ENCODE measurements at regions not wholly inside any gene's neighbourhood (a gene's known extent, or its start where the extent isn't known, plus 50 kb on each side); places are given as distances from the start of the nearest gene placed in this dataset.

DNA sequence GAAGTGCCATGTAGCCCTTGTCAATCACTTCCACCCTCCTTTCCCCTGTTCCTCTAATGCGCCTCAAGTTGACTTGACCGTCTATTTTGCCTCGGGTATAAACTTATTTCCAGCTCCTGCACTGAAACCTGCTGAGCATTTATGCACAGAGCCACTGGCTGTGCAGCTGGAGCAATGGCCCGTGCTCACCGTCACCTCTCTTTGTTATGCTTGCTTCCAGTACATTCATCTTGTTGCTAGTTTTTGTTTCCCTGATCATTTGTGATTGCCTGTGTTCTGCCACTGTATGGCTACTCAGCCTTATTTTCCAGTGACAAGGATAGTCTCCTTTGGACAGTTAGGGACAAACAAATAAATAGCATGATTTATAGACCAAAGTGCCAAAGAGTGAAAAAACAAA is 183.1 kb upstream of the C9orf72 start:
- DNase-seq, result no peak

DNA sequence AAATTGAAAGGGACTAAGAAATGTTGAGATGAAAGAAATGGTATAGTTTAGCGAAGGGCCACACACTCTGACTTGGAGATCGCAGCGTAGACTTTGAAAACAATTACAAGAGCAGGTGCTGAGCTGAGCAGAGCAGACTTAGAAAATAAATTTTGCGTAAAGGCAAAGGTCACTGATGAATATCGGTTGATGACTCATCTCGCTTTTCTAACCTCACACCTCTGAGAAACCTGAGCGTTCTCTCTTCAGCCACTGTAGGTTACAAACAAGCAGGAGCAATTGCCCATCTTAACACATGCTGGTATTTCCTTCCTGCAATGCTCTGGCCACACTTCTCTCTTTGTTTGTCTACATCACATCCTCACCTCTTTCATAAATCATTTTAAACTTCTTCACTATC is 190.6 kb upstream of the C9orf72 start:
- no peak for DNase-seq

DNA sequence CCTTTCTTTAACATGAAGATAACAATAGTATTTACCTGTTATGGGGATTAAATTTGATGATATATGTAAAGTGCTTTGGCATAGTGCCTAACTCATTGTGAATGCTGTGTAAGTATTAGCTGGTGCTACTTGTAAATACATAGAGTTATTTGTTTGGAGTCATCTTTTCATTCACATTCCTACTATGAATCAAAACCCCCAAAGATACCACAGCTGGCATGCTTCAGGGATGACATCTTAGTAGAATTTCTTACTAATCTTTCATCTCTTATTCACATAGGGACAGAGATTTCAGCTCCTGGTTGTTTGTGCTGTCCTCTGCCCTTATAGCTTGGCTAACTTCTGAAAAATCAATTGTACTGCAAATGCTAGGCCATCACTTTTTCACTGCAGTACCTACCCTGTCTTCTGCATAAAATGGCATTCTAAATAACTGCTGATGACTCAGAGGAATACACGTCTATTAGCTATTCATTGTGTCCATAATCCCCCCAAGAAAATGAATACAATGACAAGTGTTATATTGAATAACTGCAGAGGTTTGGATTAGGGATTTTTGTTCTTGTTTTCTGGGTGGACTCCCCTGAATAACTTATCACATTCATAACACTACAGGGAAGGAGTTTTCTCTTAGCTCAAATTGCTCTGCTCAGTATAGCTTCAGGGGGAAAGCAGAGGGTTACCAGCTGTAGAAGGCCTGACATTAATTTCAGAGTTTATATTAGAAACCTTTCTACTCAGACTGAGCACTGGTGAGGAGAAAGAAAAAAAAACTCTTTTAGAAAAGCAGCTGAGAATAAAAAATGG is 192.2 kb upstream of the C9orf72 start:
- DNase-seq, result no peak

DNA sequence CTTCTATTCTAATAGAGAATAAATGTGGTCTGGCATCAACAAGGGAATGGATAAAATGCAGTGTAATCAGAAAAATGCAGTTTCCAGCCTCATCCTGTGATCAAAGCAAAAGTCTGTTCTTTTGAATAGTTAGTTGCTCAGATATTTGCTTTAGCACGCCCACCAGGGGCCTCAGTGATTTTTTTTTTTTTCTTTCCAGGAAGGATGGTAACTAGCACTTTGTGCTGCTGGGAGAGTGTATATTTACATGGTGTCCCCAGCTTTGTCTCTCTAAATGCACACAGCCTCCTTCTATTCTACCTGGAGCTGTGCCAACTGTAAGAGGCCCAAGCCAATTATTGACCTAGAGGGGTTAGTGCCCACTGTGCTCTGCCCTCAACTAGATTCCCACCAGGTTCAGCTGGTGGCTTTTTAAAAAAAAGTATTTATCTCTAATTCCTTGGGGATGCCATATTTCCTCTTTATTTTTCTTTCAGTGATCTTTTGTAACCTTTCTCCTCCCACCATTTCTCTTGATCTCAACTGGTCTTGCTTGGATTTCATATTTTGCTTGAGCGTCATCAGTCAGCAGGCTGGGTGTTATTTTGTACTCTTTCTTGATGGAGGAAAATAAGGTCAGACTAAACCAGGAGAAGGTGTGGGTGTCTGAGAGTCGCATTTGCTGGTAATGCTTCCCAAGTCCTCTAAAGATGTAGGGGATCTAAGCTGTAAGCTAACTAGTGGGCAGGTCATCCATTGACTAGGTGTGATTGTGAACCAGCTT is 193.0 kb upstream of the C9orf72 start:
- DNase-seq, result no peak

DNA sequence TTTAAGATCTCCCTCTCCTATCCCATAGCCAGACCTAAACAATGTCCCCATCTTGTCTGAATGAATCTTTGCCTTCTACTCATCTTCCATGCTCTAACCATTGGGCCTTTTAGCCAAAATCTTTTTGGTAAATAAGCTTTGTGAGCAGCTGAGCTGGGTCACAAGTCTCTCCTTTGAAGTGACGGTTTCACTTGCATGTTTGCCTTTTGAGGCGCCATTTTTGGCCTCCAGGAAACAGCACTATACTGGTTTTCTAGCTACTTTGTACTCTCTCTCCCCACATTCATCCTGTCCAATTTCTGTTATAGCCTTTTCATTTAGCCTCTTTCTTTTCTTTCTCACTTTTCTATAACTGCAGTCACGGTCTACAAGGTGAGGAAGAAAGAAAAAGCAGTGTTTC is 195.5 kb upstream of the C9orf72 start:
- no peak for DNase-seq

DNA sequence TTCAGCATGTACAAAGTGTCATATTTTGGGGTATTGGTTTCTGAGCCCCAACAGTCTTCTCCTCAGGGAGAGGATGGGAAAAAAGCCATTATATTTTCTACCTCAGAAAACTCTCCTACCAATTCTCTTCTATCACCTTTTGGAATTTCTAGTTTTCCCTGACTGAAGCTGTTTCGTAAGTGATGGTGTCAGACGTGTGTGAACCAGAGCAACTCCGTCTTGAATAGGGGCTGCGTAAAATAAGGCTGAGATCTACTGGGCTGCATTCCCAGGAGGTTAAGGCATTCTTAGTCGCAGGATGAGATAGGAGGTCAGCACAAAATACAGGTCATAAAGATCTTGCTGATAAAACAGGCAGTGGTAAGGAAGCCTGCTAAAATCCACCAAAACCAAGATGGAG is 197.3 kb upstream of the C9orf72 start:
- DNase-seq, result no peak

DNA sequence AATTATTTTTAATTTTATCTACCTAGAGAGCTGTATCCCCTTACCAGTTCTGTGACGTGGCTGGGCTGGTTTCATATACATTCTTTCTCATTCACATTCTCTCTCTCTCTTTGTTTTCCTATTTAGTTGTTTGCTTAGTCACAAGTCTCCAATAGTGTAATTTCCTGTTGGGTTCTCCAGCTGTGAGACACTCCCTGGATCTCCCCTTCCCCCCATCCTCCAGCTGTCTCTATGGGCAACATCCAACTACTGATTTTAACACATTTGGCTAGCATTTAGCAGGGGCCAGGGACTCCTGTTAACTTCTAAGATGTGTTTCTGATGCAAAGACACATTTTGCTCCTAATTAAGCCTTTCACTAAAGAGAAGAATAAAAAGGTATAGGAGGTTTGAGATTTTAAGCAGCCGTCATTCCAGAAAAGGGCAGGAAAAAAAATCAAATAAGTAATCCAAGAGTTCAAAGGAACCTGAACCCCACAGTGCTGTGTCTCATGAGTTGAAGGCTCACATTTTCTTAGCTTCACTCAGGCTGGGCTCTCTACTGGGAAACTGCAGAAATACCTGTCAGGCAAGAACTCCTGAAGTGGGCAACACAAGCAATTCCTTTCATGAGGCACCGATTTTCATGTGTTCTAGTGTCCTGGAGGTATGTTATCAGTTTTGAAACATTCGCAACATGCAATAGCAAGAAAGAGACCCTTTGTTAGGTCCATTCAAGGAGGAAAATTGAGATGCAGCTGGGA is 198.7 kb upstream of the C9orf72 start:
- DNase-seq, result no peak

DNA sequence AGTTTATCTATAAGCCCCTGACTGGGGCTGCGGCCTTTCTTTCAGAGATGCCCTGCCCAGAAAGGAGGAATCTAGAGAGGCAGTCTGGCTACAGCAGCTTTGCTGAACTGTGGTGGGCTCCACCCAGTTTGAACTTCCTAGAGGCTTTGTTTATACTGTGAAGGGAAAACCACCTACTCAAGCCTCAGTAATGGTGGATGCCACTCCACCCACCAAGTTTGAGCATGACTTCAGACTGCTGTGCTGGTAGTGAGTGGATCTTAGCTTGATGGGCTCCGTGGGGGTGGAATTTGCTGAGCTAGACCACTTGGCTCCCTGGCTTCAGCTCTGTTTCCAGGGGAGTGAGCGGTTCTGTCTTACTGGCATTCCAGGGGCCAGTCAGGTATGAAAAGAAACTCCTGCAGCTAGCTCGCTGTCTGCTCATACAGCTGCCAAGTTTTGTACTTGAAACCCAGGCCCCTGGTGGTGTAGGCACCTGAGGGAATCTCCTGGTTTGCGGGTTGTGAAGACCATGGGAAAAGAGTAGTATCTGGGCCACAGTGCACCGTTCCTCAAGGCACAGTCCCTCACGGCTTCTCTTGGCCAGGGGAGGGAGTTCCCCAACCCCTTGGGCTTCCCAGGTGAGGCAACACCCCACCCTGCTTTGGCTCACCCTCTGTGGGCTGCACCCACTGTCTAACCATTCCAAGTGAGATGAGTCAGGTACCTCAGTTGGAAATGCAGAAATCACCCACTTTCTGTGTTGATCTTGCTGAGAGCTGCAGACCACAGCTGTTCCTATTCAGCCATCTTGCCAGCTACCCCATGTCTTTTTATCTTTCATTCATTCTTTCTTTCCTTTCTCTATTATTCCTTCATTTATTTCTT is 211.8 kb upstream of the C9orf72 start:
- DNase-seq, result no peak

DNA sequence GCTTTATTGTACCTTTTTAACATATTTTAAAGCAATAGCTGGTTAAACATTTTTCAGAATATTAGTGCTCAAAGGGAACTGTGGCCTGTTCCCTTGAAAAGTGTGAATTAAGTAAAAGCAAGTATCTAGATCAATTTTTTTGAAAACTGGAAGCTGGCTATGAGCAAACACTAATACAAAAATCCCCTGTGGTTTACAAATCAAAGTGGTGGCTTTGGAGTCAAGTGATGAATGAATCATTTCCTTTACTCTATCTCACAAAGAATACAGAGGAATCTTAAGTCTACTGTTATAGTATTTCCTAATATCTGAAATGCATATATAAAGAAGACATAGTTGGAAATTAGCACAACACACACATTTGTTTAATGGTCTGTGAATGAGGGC is 212.4 kb upstream of the C9orf72 start:
- DNase-seq, result no peak

DNA sequence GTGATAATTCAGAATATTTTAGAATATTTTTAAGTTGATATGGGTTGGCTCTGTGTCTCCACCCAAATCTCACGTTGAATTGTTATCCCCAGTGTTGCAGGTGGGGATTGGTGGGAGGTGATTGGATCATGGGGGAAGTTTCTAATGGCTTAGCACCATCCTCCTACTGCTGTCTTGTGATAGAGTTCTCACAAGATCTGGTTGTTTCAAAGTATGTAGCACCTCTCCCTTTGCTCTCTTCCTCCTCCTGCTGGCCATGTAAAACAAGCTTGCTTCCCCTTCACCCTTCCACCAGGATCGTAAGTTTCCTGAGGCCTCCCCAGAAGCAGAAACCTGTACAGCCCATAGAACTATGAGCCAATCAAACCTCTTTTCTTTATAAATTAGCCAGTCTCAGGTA is 214.6 kb upstream of the C9orf72 start:
- DNase-seq, result no peak

DNA sequence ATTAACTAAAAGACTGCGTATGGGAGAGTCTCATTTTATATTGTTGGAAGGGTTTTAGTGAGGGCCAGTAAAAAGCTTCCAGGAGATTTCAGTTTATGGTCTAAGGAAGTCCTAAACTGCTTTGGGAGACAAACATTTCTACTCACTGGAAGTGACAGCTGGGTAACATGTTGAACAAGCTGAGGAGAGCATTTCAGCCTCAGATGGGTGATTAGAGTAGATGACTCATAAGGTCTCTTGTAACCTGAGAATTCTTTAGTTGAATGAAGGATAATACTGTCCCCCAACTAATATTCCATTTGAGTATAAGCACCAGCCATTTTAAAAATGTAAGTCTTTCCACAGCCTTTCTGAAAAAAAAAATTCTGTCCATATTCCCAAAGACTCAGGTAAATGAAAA is 218.0 kb upstream of the C9orf72 start:
- DNase-seq, result no peak

DNA sequence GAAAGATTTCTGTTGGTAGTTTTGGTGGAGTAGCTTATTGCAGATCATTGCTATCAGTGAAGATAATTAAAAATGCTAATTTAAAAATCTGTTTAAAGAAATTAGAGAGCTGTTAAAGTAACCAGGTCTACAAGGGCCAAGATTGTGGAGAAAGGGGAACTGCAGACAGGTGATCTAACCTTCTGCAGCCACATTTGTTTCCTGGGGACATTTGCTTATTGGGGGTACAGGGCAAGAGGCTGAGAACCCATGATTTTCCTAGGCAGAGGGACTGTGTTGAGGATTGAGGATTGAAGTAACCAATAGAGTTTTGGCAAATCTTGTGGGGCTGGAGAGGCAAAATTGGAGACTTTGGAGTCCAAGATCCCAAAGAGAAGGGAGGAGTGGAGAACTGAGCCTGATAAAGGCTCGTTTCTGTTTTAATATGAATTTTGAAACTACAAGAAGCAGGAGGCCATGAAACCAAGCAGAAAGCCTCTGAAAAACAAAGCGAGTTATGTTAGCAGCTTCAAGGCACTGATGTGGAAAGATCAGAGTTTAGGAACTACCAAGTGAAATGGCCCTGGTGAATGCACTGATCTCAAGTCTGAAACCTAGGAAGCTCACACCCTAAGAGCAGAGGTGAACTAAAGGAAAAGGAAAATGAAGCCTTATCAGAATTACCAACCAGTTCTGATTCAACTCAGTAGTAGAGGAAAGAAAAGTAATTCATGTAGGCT is 219.8 kb upstream of the C9orf72 start:
- DNase-seq, result no peak

DNA sequence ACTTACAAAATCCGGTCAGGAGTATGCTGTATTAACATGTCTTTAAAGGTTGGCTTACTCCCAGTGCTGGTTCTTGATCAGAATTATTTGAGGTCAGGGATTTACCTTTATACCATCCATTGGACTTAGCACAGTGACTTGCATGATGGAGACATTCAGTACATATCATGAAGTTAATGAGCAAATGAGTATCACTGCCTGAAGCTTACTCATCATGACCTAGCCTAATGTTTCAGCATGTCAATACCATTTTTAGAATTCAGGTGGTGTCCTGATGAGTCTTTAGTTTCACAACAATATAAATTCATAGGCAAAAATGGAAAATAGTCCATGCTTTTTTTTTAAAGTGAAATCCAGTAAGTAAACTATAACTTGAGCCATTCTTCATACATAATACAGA is 226.0 kb upstream of the C9orf72 start:
- no peak for DNase-seq

DNA sequence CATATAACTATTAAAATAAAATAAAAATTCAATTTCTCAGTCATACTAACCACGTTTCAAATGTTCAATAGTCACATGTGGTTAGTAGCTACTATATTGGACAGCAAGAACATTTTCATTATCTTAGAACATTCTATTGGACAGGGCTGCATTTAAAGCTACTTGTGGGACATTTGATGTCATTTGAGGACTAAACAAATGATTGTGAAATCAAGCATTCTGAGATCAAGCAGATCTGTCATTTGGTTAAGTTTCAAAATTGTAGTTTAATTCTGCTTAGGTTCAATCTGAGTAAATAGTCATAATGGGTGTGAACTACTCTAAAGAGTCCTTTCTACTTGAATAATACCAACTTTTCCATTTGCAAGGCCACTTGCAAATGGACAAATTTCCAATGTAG is 226.9 kb upstream of the C9orf72 start:
- no peak for DNase-seq

DNA sequence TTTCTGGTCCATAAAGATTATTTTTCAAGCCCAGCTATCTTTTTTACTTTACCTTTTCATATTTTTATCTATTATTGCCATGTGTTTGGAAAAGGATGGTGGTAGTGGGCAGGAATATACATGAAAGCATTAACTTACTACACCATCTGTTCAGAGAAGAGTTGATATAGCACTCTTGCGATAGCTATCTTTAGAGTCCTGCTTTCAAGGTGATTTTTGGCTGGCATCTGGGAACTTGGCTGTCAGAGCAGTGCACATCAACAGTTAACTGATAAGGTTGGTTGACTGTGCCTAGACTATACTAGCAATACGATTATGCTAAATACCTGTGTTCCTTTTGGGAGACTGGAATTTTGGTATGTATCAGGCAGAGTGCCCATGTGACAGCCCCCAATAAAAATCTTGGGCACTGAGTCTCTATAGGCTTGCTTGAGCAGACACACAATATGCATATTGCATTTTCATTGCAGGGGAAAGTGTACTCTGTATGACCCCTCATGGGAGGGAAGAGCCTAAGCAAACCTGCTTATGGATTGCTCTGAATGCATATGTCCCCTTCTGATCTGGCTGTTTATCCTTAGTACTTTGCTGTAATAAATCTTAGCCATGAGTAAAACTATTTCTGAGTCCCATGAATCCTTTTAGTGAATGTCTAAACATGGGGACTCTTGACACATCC is 227.6 kb upstream of the C9orf72 start:
- no peak for DNase-seq

DNA sequence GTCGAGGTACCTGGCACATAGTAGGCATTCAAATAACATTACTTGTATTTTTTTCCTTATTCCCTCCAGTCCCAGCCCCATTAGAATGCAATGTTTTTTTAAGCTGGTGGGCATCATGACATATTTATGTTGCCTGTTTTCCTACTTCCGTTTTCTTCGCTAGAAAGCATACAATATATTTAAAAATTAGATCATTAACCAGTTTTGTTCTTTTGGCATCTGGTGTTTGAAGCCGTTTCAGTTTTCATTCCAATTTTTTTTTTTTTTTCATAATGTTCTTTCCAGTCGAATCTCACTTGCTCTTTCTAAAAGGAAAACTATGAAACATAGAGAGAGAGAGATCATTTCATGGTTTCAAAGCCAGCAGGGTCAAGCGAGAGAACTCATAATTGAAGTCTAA is 228.3 kb upstream of the C9orf72 start:
- no peak for DNase-seq

DNA sequence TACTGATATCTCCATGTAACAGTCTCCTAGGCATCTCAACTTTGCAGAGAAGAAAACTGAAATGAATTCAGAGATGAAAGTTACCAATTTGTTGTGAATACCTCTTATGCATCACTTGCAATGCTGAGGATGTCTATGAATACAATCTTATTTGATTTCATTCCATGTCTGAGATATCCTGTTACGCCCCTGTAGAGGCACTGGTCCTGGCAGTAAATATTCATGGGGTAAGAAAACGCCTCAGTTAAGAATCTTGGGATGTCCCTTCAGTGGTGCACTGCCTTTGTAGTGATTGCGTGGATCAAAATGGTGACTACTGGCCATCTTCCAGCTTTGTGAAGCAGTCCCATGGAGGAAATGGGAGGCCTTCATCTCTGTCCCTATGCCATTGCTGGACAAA is 229.1 kb upstream of the C9orf72 start:
- DNase-seq, result no peak

DNA sequence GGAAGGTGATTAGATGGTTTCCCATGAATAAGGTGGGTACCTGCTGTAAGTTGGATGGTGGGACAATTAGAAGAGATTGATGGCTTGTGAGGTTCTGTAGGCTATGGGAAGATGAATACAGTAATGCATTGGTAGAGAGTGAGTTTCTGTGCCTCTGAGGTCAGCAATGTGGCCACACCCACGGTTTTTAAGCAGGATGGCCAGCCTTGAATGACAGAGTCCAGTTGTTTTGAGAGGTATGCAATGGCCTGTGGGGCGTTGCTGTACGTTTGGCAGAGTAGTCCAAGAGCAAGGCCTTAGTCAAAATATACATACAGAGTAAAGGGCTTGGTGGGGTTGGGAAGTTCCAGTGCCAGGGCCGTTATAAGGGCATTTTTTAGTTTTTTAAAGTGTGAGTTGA is 235.6 kb upstream of the C9orf72 start:
- DNase-seq, result no peak

DNA sequence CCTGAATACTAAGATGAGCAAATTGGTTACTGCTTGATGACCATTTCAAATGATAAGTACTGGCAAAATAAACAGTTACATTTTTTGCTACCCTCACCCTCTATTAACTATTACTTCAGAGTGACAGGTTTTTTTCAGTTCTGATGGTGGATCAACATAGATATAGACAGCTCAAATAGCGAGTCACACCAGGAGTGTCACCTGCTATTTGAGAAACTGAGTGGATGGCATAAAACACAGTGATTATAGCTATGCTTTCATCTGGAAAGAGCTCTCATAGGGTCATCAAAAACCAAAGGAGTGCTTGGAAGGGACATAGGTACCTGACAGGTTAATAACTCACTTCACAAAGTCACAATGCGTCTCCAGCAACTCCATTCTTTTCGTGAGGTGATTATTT is 244.5 kb upstream of the C9orf72 start:
- DNase-seq, result no peak

DNA sequence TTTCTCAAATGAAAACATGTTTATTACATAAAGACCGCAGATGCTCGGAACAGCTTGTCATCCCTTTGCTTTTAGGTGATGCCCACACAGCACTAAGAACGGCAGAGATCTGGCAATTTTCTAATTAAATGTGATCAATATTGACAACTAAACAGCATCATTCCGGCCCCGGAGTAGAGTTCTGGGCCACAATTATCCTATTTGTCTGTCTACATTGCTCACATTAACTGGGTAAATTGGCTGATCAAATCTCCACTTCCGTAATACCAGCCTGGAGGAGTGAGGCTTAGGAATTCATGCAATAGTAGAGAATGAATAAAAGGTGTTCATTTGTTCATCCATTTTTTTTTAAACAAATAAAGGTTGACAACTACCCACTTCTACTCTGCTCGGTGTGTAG is 245.1 kb upstream of the C9orf72 start:
- no peak for DNase-seq

DNA sequence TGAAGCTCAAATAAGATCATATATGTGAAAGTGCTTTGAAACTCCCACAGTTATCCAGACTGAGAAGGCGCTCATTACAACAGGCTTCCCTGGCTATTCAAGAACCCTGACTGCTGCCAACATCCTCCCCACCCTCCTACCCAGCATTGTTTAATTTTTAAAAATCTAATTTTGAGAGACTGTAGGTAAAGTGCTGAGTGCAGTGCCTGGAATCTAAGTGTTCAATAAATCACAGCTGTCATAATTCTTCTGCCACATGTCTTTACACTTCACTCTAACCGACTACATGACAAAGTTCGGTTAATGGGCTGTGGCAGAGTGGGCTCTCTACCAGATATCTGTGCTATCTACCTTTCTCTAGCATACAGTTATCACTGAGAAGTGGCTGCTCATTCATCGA is 255.6 kb upstream of the C9orf72 start:
- DNase-seq, result no peak

DNA sequence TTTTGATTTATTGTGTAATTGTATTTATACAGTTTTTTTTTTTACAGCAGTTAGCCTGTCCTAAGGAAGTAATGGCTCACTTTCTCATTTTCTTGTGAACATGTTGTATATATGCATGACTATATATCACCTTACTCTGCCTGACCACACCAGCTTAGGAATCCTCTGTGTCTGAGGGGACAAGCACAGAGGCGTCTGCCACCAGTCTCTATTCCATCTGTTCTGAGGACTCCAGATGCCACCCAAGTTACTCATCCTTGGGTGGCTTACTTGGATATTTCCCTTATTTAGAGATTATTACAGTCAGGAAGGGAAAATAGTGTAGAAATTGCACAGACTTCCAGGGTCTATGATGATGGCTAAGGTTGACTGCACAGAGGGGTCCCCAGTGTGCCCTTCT is 256.3 kb upstream of the C9orf72 start:
- no peak for DNase-seq
